Epithelial cell of proximal tubule (primary cell): ENCODE measurements at regions not wholly inside any gene's neighbourhood (a gene's known extent, or its start where the extent isn't known, plus 50 kb on each side); places are given as distances from the start of the nearest gene placed in this dataset.
A peak's percentile ranks its signal among the peaks of the same experiment; 100 is the strongest.

ENCODE experiments used
- DNase-seq: peaks from one replicate; pipeline ENCODE4 v3.0.0-alpha.2; 2011; ENCODE audit warnings: low read depth
- H3K4me3 ChIP-seq: 2 replicates; pipeline ENCODE4 v1.5.1; 2011; ENCODE audit warnings: low read depth, mild to moderate bottlenecking, low read length
- TF ChIP-seq, protein P1 (sequence below): conservative IDR thresholded peaks from 2 replicates; pipeline ENCODE4 v1.5.1; 2012; ENCODE audit warnings: low read depth, mild to moderate bottlenecking, low read length

DNA sequence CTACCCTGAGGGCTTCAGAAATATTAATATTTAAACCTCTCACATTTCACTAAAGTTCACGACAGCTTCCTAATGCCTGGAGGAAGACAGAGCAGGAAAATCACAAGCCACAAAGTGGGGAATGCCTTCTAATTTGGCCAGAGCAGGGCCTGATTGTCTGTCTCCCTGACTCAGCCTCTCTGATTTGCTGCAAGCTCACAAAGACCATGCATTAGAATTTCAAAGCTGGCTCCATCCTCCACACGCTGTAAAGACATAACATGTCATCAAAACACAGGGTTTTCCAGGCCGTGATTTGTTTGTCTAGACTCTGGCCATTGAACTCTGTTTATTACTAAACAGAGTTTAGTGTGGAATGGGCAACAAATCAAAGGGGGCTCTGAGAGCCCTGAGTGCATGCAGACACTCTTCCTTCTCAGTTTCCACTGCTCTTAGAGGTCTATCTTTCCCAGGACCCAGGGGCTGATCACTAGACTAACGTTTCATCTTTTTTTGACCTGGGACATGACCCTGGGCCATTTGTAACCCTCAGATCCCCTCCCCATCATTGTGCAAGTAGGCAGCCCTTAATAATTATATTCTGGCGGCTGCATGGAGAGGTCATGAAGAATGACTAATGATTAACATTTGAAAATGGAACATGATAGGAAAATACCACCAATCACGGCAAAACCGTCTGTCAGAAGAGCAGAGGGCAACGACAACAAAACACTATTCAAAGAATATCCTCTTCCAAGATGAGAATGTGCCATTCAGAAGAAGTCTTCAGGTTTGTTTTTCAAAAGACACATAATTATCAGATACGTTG is 140.2 kb downstream of the ENC1 start:
- H3K4me3 ChIP-seq, result no peak overlapping the region
- TF ChIP-seq, protein P1, sequence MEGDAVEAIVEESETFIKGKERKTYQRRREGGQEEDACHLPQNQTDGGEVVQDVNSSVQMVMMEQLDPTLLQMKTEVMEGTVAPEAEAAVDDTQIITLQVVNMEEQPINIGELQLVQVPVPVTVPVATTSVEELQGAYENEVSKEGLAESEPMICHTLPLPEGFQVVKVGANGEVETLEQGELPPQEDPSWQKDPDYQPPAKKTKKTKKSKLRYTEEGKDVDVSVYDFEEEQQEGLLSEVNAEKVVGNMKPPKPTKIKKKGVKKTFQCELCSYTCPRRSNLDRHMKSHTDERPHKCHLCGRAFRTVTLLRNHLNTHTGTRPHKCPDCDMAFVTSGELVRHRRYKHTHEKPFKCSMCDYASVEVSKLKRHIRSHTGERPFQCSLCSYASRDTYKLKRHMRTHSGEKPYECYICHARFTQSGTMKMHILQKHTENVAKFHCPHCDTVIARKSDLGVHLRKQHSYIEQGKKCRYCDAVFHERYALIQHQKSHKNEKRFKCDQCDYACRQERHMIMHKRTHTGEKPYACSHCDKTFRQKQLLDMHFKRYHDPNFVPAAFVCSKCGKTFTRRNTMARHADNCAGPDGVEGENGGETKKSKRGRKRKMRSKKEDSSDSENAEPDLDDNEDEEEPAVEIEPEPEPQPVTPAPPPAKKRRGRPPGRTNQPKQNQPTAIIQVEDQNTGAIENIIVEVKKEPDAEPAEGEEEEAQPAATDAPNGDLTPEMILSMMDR, result no peak
- no peak for DNase-seq

DNA sequence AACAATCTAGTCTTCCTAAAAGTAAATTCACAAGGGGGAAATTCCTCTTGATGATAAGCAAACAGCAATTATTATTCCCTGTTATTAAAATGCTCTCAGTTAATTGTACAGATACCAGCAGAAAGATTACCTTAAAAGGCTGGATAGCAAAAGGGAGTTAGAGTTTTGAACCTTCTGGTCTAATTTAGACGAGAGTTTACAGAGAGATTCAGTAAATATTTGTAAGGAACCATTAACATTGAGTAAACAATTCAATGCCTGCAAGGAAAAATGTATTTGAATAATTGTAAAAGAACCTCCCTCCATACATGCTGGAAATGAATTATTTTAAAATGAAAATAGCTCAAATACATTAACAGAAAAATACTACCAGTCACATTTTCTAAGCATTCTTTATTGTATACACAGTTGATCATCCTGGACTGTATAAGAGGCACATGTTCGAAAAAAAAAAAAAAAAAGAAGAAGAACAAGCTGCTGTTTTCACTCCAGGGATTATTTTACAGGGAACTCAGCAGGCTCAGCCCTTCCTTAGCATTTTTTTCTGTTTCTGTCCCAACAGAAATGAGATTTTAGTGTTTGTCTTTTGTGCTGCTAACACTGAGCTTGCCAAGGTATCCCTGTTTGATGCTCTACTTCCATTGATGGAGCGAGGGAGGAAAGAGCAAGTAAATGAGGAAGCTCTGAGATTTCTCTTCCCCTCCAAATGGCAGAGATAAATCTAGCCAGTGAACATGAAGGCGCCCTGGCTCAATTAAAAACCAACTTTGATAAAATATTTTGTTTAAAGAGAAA is 141.1 kb downstream of the ENC1 start:
- DNase-seq, result no peak
- TF ChIP-seq, protein P1, result no peak
- H3K4me3 ChIP-seq, result no peak overlapping the region

DNA sequence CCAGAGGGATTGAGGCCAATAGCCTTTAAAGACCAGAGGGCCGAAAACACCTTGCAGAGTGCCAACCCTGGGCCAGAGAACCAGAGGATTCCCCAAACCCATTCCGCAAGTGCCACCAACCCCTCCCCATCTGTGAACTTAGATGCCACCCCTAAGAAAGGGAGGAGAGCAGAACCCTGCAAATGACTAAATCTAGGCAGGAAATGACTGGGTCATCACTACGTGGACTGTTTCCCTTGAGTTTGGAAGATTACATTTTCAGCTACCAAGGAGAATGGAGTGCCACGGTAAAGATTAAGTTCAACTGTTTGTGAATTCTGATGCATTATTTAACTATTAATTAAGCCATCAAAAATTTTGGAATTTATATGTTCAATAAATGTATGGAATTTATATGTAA is 142.8 kb downstream of the ENC1 start:
- TF ChIP-seq, protein P1, result no peak
- H3K4me3 ChIP-seq, result no peak overlapping the region
- DNase-seq, result no peak

DNA sequence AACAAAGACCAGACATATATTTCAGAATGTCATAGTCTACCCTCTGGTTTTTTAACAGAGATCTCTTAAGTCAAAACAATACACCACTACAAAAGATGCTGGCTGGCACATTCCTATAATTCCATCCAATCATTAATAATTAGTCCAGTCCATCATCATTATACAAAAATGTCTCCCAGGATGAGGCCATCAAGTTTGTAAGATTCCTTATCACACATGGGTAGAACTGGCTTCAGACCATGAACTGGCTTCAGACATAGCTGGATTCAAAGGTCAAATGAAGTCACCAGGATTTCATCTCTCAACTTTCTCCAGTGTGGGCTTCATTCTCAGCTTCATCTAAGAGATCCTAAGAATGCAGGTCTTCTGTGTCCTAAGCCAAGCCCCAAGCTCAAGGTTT is 147.1 kb downstream of the ENC1 start:
- no peak overlapping the region for H3K4me3 ChIP-seq
- peak; percentile 63 for DNase-seq
- TF ChIP-seq, protein P1, result no peak

DNA sequence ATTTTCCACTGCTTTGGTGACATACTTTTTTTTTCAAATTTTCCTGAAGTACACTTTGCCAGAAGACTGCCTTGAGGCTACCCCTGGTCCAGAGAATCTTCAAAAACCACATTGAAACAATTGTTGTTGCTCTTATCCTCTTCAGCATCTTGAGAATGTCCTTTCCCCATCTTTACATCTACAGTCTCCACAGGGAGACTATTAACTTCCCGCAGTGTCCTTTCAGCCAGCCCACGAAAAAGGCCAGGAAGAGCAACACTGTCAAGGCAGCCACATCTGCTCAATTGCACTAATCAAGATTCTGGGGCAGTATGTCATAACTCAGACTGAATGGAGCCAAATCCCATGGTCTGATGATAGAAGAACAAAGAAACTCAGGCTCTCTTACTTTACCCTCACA is 148.3 kb downstream of the ENC1 start:
- DNase-seq, result no peak
- TF ChIP-seq, protein P1, result no peak

DNA sequence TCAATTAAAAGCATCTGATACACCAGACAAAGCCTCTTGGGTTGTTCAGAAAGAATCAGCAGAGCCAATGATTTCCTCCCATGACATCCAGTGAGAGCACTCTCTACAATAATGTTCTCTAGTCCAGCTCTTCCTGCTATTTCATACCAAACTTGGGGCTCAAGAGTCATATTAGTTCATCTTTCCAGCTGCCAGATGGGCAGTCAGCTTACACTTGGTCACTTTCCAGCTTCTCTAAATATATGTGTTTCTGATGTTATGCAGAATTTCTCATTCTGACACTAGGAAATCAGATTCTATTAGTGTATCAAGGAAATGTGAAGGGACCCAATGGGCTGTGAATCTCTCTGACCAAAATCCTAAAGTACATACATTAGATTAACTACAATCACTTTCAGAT is 148.9 kb downstream of the ENC1 start:
- TF ChIP-seq, protein P1, result no peak
- no peak for DNase-seq
- no peak overlapping the region for H3K4me3 ChIP-seq

More for the DNA sequence above, 148.3 kb downstream of the ENC1 start:
- H3K4me3 ChIP-seq, result no peak overlapping the region

DNA sequence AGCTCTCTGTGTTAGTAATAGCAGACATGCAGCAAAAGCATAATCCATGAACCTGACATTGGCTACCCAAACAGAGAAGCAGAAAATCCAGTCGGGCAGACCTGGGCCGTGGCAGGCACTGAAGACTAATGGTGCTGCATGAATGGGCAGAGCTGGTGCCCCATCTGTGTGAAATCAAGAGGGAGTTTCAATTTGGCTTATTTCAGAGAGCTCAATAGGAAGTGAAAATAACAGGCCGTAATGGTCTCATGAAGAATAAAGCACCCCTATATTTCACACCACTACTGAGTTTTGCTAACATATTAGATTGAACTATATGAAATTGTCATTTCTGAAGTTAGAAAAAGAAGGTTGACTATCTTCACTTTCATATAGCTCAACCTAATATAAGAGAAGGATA is 149.7 kb downstream of the ENC1 start:
- TF ChIP-seq, protein P1, result no peak
- H3K4me3 ChIP-seq, result no peak overlapping the region
- no peak for DNase-seq
